Ishikawa (cell line): ENCODE measurements at regions not wholly inside any gene's neighbourhood (a gene's known extent, or its start where the extent isn't known, plus 50 kb on each side); places are given as distances from the start of the nearest gene placed in this dataset.

Experiments used
- CEBPB ChIP-seq: IDR thresholded peaks from 2 replicates; pipeline ENCODE4 v1.6.1; 2012
- EGR1 ChIP-seq: IDR thresholded peaks from 2 replicates; pipeline ENCODE4 v1.6.1; 2012
- EP300 ChIP-seq: IDR thresholded peaks from 2 replicates; pipeline ENCODE4 v1.6.1; 2012; ENCODE audit warnings: borderline replicate concordance
- TAF1 ChIP-seq: IDR thresholded peaks from 2 replicates; pipeline ENCODE4 v1.6.1; 2012; ENCODE audit warnings: low read depth, mild to moderate bottlenecking
- TF ChIP-seq, protein P1 (sequence below): IDR thresholded peaks from 2 replicates; pipeline ENCODE4 v1.6.1; 2012; ENCODE audit warnings: low read depth, mild to moderate bottlenecking
- TF ChIP-seq, protein P2 (sequence below): IDR thresholded peaks from 2 replicates; pipeline ENCODE4 v1.6.1; 2012
- TF ChIP-seq, protein P3 (sequence below): IDR thresholded peaks from 2 replicates; pipeline ENCODE4 v1.6.1; 2012

DNA sequence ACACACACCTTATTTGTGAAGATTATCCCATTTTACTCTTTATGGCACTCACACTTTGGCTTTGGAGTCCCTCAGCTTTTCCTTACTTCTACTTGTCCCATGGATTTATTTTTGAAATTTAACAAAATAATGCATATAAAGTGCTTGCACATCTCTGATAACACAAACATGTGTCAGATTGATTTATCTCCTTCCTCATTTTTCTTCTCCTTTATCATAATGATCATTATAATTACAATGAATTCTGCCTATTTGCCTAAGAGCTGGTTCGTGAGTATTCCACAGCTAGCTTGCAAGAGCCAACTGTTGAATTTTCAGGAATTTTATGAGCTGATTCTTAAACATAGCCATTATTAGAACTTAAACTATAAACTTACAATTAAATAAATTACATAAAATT lies 347.7 kb downstream of the CHSY3 start:
- TF ChIP-seq CEBPB (no peak), EGR1 (no peak), EP300 (no peak), TAF1 (no peak)
- TF ChIP-seq, protein P1, sequence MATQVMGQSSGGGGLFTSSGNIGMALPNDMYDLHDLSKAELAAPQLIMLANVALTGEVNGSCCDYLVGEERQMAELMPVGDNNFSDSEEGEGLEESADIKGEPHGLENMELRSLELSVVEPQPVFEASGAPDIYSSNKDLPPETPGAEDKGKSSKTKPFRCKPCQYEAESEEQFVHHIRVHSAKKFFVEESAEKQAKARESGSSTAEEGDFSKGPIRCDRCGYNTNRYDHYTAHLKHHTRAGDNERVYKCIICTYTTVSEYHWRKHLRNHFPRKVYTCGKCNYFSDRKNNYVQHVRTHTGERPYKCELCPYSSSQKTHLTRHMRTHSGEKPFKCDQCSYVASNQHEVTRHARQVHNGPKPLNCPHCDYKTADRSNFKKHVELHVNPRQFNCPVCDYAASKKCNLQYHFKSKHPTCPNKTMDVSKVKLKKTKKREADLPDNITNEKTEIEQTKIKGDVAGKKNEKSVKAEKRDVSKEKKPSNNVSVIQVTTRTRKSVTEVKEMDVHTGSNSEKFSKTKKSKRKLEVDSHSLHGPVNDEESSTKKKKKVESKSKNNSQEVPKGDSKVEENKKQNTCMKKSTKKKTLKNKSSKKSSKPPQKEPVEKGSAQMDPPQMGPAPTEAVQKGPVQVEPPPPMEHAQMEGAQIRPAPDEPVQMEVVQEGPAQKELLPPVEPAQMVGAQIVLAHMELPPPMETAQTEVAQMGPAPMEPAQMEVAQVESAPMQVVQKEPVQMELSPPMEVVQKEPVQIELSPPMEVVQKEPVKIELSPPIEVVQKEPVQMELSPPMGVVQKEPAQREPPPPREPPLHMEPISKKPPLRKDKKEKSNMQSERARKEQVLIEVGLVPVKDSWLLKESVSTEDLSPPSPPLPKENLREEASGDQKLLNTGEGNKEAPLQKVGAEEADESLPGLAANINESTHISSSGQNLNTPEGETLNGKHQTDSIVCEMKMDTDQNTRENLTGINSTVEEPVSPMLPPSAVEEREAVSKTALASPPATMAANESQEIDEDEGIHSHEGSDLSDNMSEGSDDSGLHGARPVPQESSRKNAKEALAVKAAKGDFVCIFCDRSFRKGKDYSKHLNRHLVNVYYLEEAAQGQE, result no peak
- TF ChIP-seq, protein P2, sequence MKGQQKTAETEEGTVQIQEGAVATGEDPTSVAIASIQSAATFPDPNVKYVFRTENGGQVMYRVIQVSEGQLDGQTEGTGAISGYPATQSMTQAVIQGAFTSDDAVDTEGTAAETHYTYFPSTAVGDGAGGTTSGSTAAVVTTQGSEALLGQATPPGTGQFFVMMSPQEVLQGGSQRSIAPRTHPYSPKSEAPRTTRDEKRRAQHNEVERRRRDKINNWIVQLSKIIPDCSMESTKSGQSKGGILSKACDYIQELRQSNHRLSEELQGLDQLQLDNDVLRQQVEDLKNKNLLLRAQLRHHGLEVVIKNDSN, result no peak
- TF ChIP-seq, protein P3, sequence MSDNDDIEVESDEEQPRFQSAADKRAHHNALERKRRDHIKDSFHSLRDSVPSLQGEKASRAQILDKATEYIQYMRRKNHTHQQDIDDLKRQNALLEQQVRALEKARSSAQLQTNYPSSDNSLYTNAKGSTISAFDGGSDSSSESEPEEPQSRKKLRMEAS, result no peak
